ENCODE measurements at regions not wholly inside any gene's neighbourhood (a gene's known extent, or its start where the extent isn't known, plus 50 kb on each side); places are given as distances from the start of the nearest gene placed in this dataset.
"Not testable (repeated sequence)": the region's sequence is repeated elsewhere in the genome, so short reads cannot be mapped to it uniquely, and the experiment has no call there.

- DNase-seq (ENCODE audit: low spot score) = no peak
Measured at GRCh38 chr6:68235326-68235784, 399.7 kb upstream of the ADGRB3 start.

GRCh38 chr6:68233623-68234022 lies 401.5 kb upstream of the ADGRB3 start:
- no peak for DNase-seq (ENCODE audit: low spot score)

- DNase-seq (ENCODE audit: low spot score) = no peak
Measured at GRCh38 chr6:68229566-68229965, 405.5 kb upstream of the ADGRB3 start.

GRCh38 chr6:68226460-68226859 lies 408.6 kb upstream of the ADGRB3 start:
- DNase-seq (ENCODE audit: low spot score) = no peak

GRCh38 chr6:68225729-68226128 lies 409.4 kb upstream of the ADGRB3 start:
- no peak for DNase-seq (ENCODE audit: low spot score)

- DNase-seq (ENCODE audit: low spot score) = no peak
Measured at GRCh38 chr6:68211242-68211795, 423.8 kb upstream of the ADGRB3 start.

- DNase-seq (ENCODE audit: low spot score) = not testable (repeated sequence)
Measured at GRCh38 chr6:68207612-68208011, 427.5 kb upstream of the ADGRB3 start.

- no peak for DNase-seq (ENCODE audit: low spot score)
Measured at GRCh38 chr6:68200929-68201328, 434.2 kb upstream of the ADGRB3 start.

- DNase-seq (ENCODE audit: low spot score) = no peak
Measured at GRCh38 chr6:68197356-68197755, 437.7 kb upstream of the ADGRB3 start.

GRCh38 chr6:68196645-68197044 lies 438.4 kb upstream of the ADGRB3 start:
- no peak for DNase-seq (ENCODE audit: low spot score)

- not testable (repeated sequence) for DNase-seq (ENCODE audit: low spot score)
Measured at GRCh38 chr6:68195753-68196152, 439.3 kb upstream of the ADGRB3 start.

GRCh38 chr6:68194846-68195478 lies 440.1 kb upstream of the ADGRB3 start:
- no peak for DNase-seq (ENCODE audit: low spot score)

GRCh38 chr6:68192988-68193387 lies 442.1 kb upstream of the ADGRB3 start:
- DNase-seq (ENCODE audit: low spot score) = no peak

GRCh38 chr6:68189217-68189815 lies 445.8 kb upstream of the ADGRB3 start:
- DNase-seq (ENCODE audit: low spot score) = no peak

GRCh38 chr6:68186870-68187269 lies 448.2 kb upstream of the ADGRB3 start:
- DNase-seq (ENCODE audit: low spot score) = no peak

- no peak for DNase-seq (ENCODE audit: low spot score)
Measured at GRCh38 chr6:68182386-68182785, 452.7 kb upstream of the ADGRB3 start.

- DNase-seq (ENCODE audit: low spot score) = not testable (repeated sequence)
Measured at GRCh38 chr6:68181027-68181426, 454.1 kb upstream of the ADGRB3 start.

- DNase-seq (ENCODE audit: low spot score) = no peak
Measured at GRCh38 chr6:68173616-68174015, 461.5 kb upstream of the ADGRB3 start.

- DNase-seq (ENCODE audit: low spot score) = no peak
Measured at GRCh38 chr6:68169922-68170321, 465.2 kb upstream of the ADGRB3 start.

GRCh38 chr6:68167604-68168003 lies 467.5 kb upstream of the ADGRB3 start:
- DNase-seq (ENCODE audit: low spot score) = no peak

GRCh38 chr6:68160812-68161211 lies 474.3 kb upstream of the ADGRB3 start:
- DNase-seq (ENCODE audit: low spot score) = not testable (repeated sequence)

- no peak for DNase-seq (ENCODE audit: low spot score)
Measured at GRCh38 chr6:68160348-68160747, 474.7 kb upstream of the ADGRB3 start.

GRCh38 chr6:68159433-68159832 lies 475.6 kb upstream of the ADGRB3 start:
- no peak for DNase-seq (ENCODE audit: low spot score)

GRCh38 chr6:68158256-68158655 lies 476.8 kb upstream of the ADGRB3 start:
- no peak for DNase-seq (ENCODE audit: low spot score)

Measured in hepatic stellate cell (primary cell).